ENCODE measurements at regions not wholly inside any gene's neighbourhood (a gene's known extent, or its start where the extent isn't known, plus 50 kb on each side); places are given as distances from the start of the nearest gene placed in this dataset.

- TF ChIP-seq CTCF (IDR thresholded peaks at IDR 0.05), result no peak
- no peak for TF ChIP-seq POLR2AphosphoS5 (IDR thresholded peaks at IDR 0.05)
- no peak for TF ChIP-seq EP300 (IDR thresholded peaks at IDR 0.05)
Observed at GRCh38 chr1:82225421-82226185, 424.9 kb downstream of the ADGRL2 start.

Data from suprapubic skin (tissue), 4 donors.